GM23248 (cell line): ENCODE measurements at regions not wholly inside any gene's neighbourhood (a gene's known extent, or its start where the extent isn't known, plus 50 kb on each side); places are given as distances from the start of the nearest gene placed in this dataset.

ENCODE experiments used
- EZH2 ChIP-seq: fragments of 200-600 bp; sonication (generic); IDR thresholded peaks from 2 replicates; pipeline ENCODE4 v1.6.1; 2018; ENCODE audit warnings: antibody characterized with exemption, mild to moderate bottlenecking; ENCODE audit not compliant: insufficient read depth, poor library complexity, severe bottlenecking
- EZH2phosphoT487 ChIP-seq: fragments of 200-600 bp; sonication (generic); IDR thresholded peaks from 2 replicates; pipeline ENCODE4 v1.6.1; 2018; ENCODE audit warnings: antibody characterized with exemption, moderate library complexity, mild to moderate bottlenecking, low read depth; ENCODE audit not compliant: insufficient read depth

- TF ChIP-seq EZH2phosphoT487, result no peak
- TF ChIP-seq EZH2, result no peak
Measured at GRCh38 chr17:77025781-77026180, 115.0 kb upstream of the SEC14L1 start.
